ENCODE measurements at regions not wholly inside any gene's neighbourhood (a gene's known extent, or its start where the extent isn't known, plus 50 kb on each side); places are given as distances from the start of the nearest gene placed in this dataset.
A peak's percentile ranks its signal among the peaks of the same experiment; 100 is the strongest.

DNA sequence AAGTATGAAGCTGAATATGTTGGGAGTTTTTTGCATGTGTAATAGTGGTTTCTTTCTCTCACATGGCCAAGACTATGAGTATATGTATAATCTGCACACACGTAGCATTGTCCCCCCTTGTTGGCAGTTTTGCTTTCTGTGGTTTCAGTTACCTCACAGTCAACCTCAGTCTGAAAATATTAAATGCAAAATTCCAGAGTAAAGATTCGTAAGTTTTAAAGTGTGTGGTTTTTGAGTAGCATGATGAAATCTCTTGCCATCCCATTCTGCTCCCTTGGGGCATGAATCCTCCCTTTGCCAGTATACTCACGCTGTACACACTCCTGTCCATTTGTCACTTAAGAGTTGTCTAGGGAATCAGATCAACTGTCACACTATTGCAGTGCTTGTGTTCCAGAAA lies 742.0 kb upstream of the CCDC54 start:
- Histone ChIP-seq H3K27ac (no peak overlapping the region), H3K27me3 (no peaks in the 10 kb centered on the region), H3K4me3 (no peak overlapping the region), H4K20me1 (no peaks in the 10 kb centered on the region), H3K4me1 (peaks cover 5% of the 10 kb centered on the region), H3K9me3 (no peaks in the 10 kb centered on the region), H3K4me2 (0 out of 2 replicates have a peak overlapping the region, but pooled peaks have one; percentile 6), H3K9ac (no peak overlapping the region), H3K36me3 (no peaks in the 10 kb centered on the region)
- no peak for TF ChIP-seq Cebpa-rat (IDR thresholded peaks at IDR 0.05)

DNA sequence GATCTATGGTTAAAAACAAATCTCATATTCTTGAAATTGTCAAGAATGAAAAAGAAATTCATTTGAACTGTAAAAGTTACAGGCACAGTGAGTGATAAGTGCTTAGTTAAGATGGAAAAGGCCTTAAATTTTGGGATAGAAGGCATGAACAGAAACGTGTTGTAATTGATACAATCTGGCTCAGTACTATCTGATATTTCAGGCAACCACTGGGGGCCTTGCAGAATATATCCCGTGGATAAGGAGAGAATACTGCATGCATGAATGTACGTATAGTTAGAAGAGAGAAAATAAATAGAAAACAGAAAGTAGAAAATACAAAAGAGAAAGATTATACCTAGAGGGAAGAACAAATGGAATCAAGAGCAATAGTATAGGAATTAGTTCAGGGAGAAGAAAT lies 741.4 kb upstream of the CCDC54 start:
- no peaks in the 10 kb centered on the region for H3K9me3 ChIP-seq
- no peaks in the 10 kb centered on the region for H3K27me3 ChIP-seq
- H3K4me2 ChIP-seq, result no peak overlapping the region
- H4K20me1 ChIP-seq, result no peaks in the 10 kb centered on the region
- H3K9ac ChIP-seq, result no peak overlapping the region
- H3K4me3 ChIP-seq, result no peak overlapping the region
- H3K27ac ChIP-seq, result no peak overlapping the region
- TF ChIP-seq Cebpa-rat (IDR thresholded peaks at IDR 0.05), result no peak
- H3K36me3 ChIP-seq, result no peaks in the 10 kb centered on the region
- H3K4me1 ChIP-seq, result peaks cover 5% of the 10 kb centered on the region

DNA sequence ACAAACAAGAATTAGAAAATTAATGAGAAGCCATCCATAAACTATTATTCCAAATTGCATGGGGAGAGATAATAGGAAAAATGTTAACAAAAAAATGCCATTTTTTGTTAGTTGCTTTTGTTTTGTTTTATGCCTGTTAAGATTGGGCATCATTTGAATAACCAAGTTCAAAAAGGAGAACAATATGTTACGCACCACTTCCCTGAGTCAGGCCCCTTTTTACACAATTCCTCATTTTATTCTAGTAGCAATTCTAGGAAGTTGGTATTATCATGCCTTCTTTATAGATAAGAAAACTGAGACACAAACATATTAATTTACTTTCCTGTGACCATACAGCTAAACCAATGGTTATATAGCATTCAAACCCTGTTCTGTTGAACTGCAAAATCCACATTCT lies 736.9 kb upstream of the CCDC54 start:
- H3K9ac ChIP-seq, result no peak overlapping the region

DNA sequence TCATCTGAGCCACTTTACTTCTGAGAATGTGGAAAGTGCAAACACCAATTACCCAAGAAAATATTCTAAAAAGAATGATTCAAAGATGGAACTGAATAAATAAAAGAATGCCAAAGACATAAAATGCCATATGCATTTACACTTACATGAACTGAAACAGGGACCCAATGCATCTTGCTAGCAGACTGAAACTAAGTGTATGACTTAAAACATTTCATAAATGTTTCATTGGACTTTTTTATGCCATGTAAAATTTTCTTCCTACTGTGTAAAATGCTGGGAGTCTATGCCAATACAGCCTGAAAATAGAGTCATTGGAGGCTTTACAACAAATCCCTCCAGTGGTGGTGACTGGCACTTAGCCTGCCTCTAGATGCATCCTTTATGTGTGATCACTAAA lies 735.1 kb upstream of the CCDC54 start:
- no peaks in the 10 kb centered on the region for H3K27me3 ChIP-seq
- no peak overlapping the region for H3K27ac ChIP-seq
- H3K9me3 ChIP-seq, result peaks cover 7% of the 10 kb centered on the region
- H3K4me3 ChIP-seq, result no peak overlapping the region
- no peak overlapping the region for H3K4me2 ChIP-seq
- no peak overlapping the region for H3K9ac ChIP-seq
- no peaks in the 10 kb centered on the region for H3K4me1 ChIP-seq
- no peaks in the 10 kb centered on the region for H3K36me3 ChIP-seq
- TF ChIP-seq Cebpa-rat (IDR thresholded peaks at IDR 0.05), result no peak
- no peaks in the 10 kb centered on the region for H4K20me1 ChIP-seq

More for the DNA sequence above, 736.9 kb upstream of the CCDC54 start:
- H4K20me1 ChIP-seq, result no peaks in the 10 kb centered on the region
- TF ChIP-seq Cebpa-rat (IDR thresholded peaks at IDR 0.05), result no peak
- no peaks in the 10 kb centered on the region for H3K27me3 ChIP-seq
- H3K4me3 ChIP-seq, result no peak overlapping the region
- H3K27ac ChIP-seq, result no peak overlapping the region
- no peak overlapping the region for H3K4me2 ChIP-seq
- H3K36me3 ChIP-seq, result no peaks in the 10 kb centered on the region
- peaks cover under 1% of the 10 kb centered on the region for H3K4me1 ChIP-seq
- H3K9me3 ChIP-seq, result peaks cover 7% of the 10 kb centered on the region

DNA sequence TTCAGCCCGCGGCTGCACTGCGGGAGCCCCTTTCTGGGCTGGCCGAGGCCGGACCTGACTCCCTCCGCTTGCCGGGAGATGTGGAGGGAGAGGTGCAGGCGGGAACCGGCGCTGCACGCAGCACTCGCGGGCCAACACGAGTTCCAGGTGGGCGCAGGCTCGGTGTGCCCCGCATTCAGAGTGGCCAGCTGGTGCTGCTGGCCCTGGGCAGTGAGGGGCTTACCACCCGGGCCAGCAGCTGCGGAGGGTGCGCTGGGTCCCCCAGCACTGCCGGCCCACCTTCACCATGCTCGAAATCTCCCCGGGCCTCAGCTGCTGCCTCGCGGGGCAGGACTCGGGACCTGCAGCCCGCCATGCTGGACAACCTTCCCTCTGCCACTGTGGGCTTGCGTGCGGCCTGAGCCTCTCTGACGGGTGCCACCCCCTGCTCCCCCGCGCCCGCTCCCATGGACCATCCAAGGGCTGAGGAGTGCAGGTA lies 733.5 kb upstream of the CCDC54 start:
- no peaks in the 10 kb centered on the region for H3K4me1 ChIP-seq
- H3K36me3 ChIP-seq, result no peaks in the 10 kb centered on the region
- no peak overlapping the region for H3K9ac ChIP-seq
- no peaks in the 10 kb centered on the region for H3K27me3 ChIP-seq
- H4K20me1 ChIP-seq, result no peaks in the 10 kb centered on the region
- no peak overlapping the region for H3K4me2 ChIP-seq
- H3K9me3 ChIP-seq, result peaks cover 7% of the 10 kb centered on the region
- no peak for TF ChIP-seq Cebpa-rat (IDR thresholded peaks at IDR 0.05)
- no peak overlapping the region for H3K27ac ChIP-seq
- H3K4me3 ChIP-seq, result no peak overlapping the region

DNA sequence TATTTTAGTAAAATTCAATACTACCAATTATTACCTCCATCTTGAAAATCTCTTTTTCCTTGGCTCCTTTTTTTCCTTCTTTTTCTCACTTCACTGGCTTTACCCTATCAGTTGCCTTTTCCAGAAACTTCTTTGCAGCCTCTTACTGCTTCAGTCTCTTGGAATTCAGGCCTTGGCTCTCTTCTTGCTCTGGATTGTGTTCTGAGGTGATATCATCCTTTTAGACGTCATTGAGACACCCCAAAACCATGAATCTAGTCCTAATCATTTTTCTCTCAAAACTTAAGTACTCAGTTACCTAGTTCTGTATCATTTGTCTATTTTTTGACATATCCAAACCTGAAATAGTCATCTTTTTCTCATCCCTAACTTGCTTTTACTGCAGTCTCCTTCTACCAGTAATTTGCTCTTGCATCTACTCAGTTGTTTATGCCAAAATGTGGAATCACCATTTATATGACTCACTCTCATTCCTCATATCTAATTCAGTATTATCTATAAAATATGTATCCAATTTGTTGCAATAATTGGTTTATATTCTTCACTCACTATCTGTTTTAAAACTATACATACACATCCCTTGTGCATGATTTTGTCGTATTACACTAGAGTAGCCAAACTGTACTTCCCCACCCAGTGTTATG lies 703.2 kb upstream of the CCDC54 start:
- H3K36me3 ChIP-seq, result no peaks in the 10 kb centered on the region
- no peaks in the 10 kb centered on the region for H3K9me3 ChIP-seq
- no peak overlapping the region for H3K4me2 ChIP-seq
- no peak overlapping the region for H3K4me3 ChIP-seq
- no peak overlapping the region for H3K27ac ChIP-seq
- no peak for TF ChIP-seq Cebpa-rat (IDR thresholded peaks at IDR 0.05)
- H3K4me1 ChIP-seq, result no peaks in the 10 kb centered on the region
- no peaks in the 10 kb centered on the region for H3K27me3 ChIP-seq
- no peak overlapping the region for H3K9ac ChIP-seq
- H4K20me1 ChIP-seq, result no peaks in the 10 kb centered on the region

DNA sequence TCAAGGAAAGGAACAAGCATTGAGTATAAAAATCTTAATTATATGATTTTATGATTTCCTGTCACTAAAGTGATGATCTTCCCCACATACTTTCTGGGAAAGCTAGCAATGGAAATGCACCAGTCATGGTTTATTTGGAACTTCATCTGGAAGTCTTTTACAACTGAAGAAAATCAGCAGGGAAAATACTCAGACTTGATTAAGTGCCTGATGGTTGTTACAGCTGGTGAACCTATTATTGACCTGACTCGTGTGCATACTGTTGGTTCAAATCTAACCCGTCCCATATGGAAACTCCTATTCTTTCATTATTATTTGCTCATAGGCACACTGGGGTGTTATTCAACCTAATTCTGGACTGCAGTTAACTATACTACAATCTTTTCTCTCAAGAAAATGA lies 701.8 kb upstream of the CCDC54 start:
- Histone ChIP-seq H3K9me3 (no peaks in the 10 kb centered on the region), H3K4me2 (no peak overlapping the region), H3K27me3 (no peaks in the 10 kb centered on the region), H3K4me1 (no peaks in the 10 kb centered on the region), H3K27ac (no peak overlapping the region), H4K20me1 (no peaks in the 10 kb centered on the region), H3K4me3 (no peak overlapping the region), H3K36me3 (no peaks in the 10 kb centered on the region), H3K9ac (no peak overlapping the region)
- TF ChIP-seq Cebpa-rat (IDR thresholded peaks at IDR 0.05), result no peak

DNA sequence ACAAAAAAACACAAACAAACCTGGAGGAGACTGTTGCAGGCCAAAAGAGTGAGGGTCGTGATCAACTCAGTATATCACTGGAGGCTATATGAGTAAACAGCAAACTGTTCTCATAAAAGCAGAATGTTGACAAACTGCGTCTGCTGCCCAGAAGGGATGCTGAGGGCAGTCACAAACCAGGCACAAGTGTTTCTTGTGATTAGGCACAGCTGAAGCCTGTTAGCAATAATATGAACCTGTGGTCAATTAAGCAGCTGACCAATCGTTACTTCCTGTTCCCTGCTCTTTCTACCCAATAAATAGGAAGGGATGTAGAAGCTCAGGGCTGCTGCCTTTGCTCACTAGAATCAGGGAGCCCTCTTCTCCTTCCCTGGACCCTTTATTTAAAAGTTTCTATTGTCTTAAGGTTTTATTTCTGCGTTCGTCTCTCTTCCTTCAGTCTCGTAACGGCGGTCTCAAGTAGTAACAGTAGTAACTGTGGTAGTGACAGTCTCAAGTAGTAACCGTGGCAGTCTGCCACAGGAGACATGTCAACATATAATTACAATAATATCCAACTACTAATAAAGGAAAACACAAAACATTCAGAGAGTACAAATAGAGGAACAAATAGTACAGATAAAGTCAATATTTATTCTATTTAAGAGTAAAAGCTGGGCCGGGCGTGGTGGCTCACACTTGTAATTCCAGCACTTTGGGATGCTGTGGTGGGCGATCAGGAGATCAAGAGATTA lies 698.4 kb upstream of the CCDC54 start:
- Histone ChIP-seq H3K27me3 (no peaks in the 10 kb centered on the region), H3K9ac (no peak overlapping the region), H3K9me3 (no peaks in the 10 kb centered on the region), H3K4me2 (no peak overlapping the region), H3K36me3 (no peaks in the 10 kb centered on the region), H4K20me1 (no peaks in the 10 kb centered on the region), H3K4me1 (no peaks in the 10 kb centered on the region), H3K4me3 (no peak overlapping the region), H3K27ac (no peak overlapping the region)
- no peak for TF ChIP-seq Cebpa-rat (IDR thresholded peaks at IDR 0.05)

DNA sequence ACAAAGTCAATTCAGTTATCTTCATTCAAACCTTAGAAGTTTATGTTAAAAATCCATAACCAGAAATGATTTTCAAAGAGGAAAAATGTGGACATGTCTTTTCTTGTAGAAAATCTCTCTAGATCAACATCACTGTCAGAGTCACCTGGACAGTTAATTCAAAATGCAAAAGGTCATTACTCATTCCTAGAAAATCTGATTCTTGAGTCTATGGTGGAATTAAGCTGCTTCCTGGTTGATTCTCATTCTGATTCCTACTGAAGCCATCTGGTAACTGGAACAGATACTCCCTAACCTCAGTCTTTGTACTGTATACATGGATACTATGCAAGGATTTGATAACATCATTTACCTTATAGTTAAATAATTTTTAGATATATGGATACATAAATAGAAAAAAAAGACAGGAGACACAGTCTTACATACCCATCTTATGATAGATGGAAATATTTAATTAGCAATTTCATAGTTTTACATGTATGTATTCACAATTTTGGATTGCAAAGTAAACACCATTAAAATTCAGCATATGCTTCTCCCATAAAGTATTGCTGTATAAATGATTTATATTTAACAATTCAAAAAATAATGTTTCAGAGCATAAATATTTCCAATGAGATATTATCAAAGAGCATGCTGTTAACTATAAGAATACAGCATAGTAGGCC lies 693.2 kb upstream of the CCDC54 start:
- H4K20me1 ChIP-seq, result no peaks in the 10 kb centered on the region
- no peak overlapping the region for H3K4me2 ChIP-seq
- H3K36me3 ChIP-seq, result no peaks in the 10 kb centered on the region
- no peaks in the 10 kb centered on the region for H3K4me1 ChIP-seq
- H3K4me3 ChIP-seq, result no peak overlapping the region
- no peak for TF ChIP-seq Cebpa-rat (IDR thresholded peaks at IDR 0.05)
- no peaks in the 10 kb centered on the region for H3K27me3 ChIP-seq
- no peak overlapping the region for H3K27ac ChIP-seq
- no peaks in the 10 kb centered on the region for H3K9me3 ChIP-seq
- no peak overlapping the region for H3K9ac ChIP-seq

DNA sequence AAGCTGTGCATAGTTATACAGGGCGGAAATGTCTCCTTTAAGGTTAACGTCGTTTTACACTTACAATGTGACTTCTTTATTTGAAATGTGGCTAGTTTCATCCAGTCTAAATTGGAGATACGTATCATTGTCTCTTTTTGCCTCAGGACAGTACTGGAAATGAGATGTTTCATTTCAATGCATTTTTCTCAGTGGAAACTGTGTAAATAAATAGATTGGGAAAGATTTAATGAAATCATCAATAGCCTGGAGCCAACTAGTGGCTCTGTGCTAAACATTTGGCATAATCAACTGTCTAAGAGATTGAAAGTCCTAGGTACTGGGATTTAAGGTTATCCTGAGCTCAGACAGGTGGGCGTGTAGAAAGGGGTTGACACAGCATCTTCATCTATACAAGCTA lies 691.5 kb upstream of the CCDC54 start:
- Histone ChIP-seq H3K27me3 (no peaks in the 10 kb centered on the region), H3K4me3 (no peak overlapping the region), H3K4me2 (no peak overlapping the region)

More for the DNA sequence above, 691.5 kb upstream of the CCDC54 start:
- no peak overlapping the region for H3K27ac ChIP-seq
- TF ChIP-seq Cebpa-rat (IDR thresholded peaks at IDR 0.05), result no peak
- H3K36me3 ChIP-seq, result no peaks in the 10 kb centered on the region
- no peaks in the 10 kb centered on the region for H3K4me1 ChIP-seq
- no peaks in the 10 kb centered on the region for H3K9me3 ChIP-seq
- H3K9ac ChIP-seq, result no peak overlapping the region
- H4K20me1 ChIP-seq, result no peaks in the 10 kb centered on the region

All from BLaER1 (cell line).